SK-N-SH (cell line): ENCODE measurements at regions not wholly inside any gene's neighbourhood (a gene's known extent, or its start where the extent isn't known, plus 50 kb on each side); places are given as distances from the start of the nearest gene placed in this dataset.

Source experiments
- CTCF ChIA-PET: fragments of 300-600, 350-600 bp; formaldehyde crosslinking; extraction: SDS; loops from one replicate; lab custom pipeline; 2021; lab: Yijun Ruan, JAX
- POLR2A ChIA-PET: fragments of 350-600 bp; sonication (Branson Sonifier 250); formaldehyde crosslinking; extraction: SDS; loops from one replicate; lab custom pipeline; 2020; ENCODE audit warnings: antibody characterized with exemption, inconsistent platforms; lab: Yijun Ruan, JAX
- DNase-seq: peaks from one replicate; pipeline ENCODE4 v3.0.0; 2012
- H2AFZ ChIP-seq: fragments of 200-600 bp; sonication (generic); 2 replicates; pipeline ENCODE4 v1.8.1; 2016; ENCODE audit warnings: antibody characterized with exemption, mild to moderate bottlenecking, low read depth
- H3F3A ChIP-seq: fragments of 200-600 bp; sonication (generic); replicated peaks from 2 replicates; pipeline ENCODE3; 2016; ENCODE audit warnings: antibody characterized with exemption, mild to moderate bottlenecking; ENCODE audit not compliant: insufficient read depth
- H3K27ac ChIP-seq, 2 experiments: fragments of 200-500 bp in 1 of 2; fragments of 200-600 bp in 1 of 2; sonication (Bioruptor generic) in 1 of 2; sonication (generic), shearing (Covaris generic) in 1 of 2; 2 replicates each; pipeline versions ENCODE4 v1.5.1 to v1.6.1; 2014 to 2016; ENCODE audit warnings: low read depth in 2 of 2, inconsistent platforms in 1 of 2, low read length in 1 of 2, mild to moderate bottlenecking in 1 of 2, mixed read lengths in 1 of 2
- H3K27me3 ChIP-seq: fragments of 200-600 bp; sonication (generic), shearing (Covaris generic); 2 replicates; pipeline ENCODE4 v1.6.1; 2016; ENCODE audit warnings: mixed run types; ENCODE audit not compliant: insufficient read depth
- H3K36me3 ChIP-seq, 2 experiments: fragments of 200-500 bp in 1 of 2; fragments of 200-600 bp in 1 of 2; sonication (Bioruptor generic) in 1 of 2; sonication (generic) in 1 of 2; replicated peaks in 1 of 2; 2 replicates each; pipeline versions ENCODE3 to v1.5.1; 2014 to 2016; ENCODE audit warnings: low read length in 1 of 2, mild to moderate bottlenecking in 1 of 2; ENCODE audit not compliant: insufficient read depth in 2 of 2, control insufficient read depth in 1 of 2
- H3K4me1 ChIP-seq, 2 experiments: fragments of 200-500 bp in 1 of 2; fragments of 200-600 bp in 1 of 2; sonication (Bioruptor generic) in 1 of 2; sonication (generic), shearing (Covaris generic) in 1 of 2; 2 replicates each; pipeline versions ENCODE4 v1.5.1 to v1.6.1; 2014 to 2016; ENCODE audit warnings: low read depth in 1 of 2, low read length in 1 of 2, mixed run types in 1 of 2; ENCODE audit not compliant: insufficient read depth in 2 of 2, control insufficient read depth in 1 of 2
- H3K4me2 ChIP-seq: fragments of 200-600 bp; sonication (generic), shearing (Covaris generic); 2 replicates; pipeline ENCODE4 v1.6.1; 2017; ENCODE audit warnings: mixed run types
- H3K4me3 ChIP-seq, 2 experiments: fragments of 200-500 bp in 1 of 2; fragments of 200-600 bp in 1 of 2; sonication (Bioruptor generic) in 1 of 2; sonication (generic), shearing (Covaris generic) in 1 of 2; 2 replicates each; pipeline versions ENCODE4 v1.5.1 to v1.8.1; 2014 to 2016; ENCODE audit warnings: low read depth in 2 of 2, inconsistent platforms in 1 of 2, low read length in 1 of 2, mild to moderate bottlenecking in 1 of 2, mixed read lengths in 1 of 2, moderate library complexity in 1 of 2
- H3K79me2 ChIP-seq: fragments of 200-600 bp; sonication (generic); 2 replicates; pipeline ENCODE4 v1.8.1; 2017; ENCODE audit warnings: mild to moderate bottlenecking; ENCODE audit not compliant: insufficient read depth
- H3K9ac ChIP-seq: fragments of 200-600 bp; sonication (generic); 2 replicates; pipeline ENCODE4 v1.6.1; 2017; ENCODE audit warnings: mixed run types
- H3K9me2 ChIP-seq: fragments of 200-600 bp; sonication (generic); 2 replicates; pipeline ENCODE4 v1.6.1; 2017; ENCODE audit warnings: mixed run types
- H3K9me3 ChIP-seq: fragments of 200-600 bp; sonication (generic); 2 replicates; pipeline ENCODE4 v1.6.1; 2017; ENCODE audit warnings: mixed run types, mild to moderate bottlenecking, moderate library complexity
- H4K20me1 ChIP-seq: fragments of 200-600 bp; sonication (generic); 2 replicates; pipeline ENCODE4 v1.6.1; 2017; ENCODE audit warnings: mild to moderate bottlenecking, mixed run types; ENCODE audit not compliant: insufficient read depth
- CHD2 ChIP-seq: fragments of 150-350 bp; IDR thresholded peaks from 2 replicates; pipeline ENCODE4 v1.6.1; 2018; ENCODE audit warnings: low read length; ENCODE audit not compliant: partially characterized antibody
- CTCF ChIP-seq: fragments of 200-600 bp; sonication (generic); IDR thresholded peaks from 2 replicates; pipeline ENCODE4 v1.6.1; 2017; ENCODE audit warnings: antibody characterized with exemption, mild to moderate bottlenecking, moderate library complexity
- EZH2phosphoT487 ChIP-seq: fragments of 200-600 bp; sonication (generic); IDR thresholded peaks from 2 replicates; pipeline ENCODE4 v1.6.1; 2017; ENCODE audit warnings: low read depth, mixed run types, mild to moderate bottlenecking, antibody characterized with exemption, moderate library complexity, borderline replicate concordance
- FOSL2 ChIP-seq: IDR thresholded peaks from 2 replicates; pipeline ENCODE4 v1.4.0; 2012; ENCODE audit warnings: low read depth, mild to moderate bottlenecking, moderate library complexity, borderline replicate concordance
- FOXJ3 ChIP-seq: sonication (generic); formaldehyde crosslinking; IDR thresholded peaks from 2 replicates; pipeline ENCODE4 v1.5.1; 2020; ENCODE audit warnings: mild to moderate bottlenecking, missing genetic modification reagents
- FOXM1 ChIP-seq: IDR thresholded peaks from 2 replicates; pipeline ENCODE4 v1.4.0; 2012; ENCODE audit warnings: low read depth, mild to moderate bottlenecking
- GATA2 ChIP-seq: sonication (generic); formaldehyde crosslinking; IDR thresholded peaks from 2 replicates; pipeline ENCODE4 v1.5.0; 2020; ENCODE audit warnings: mild to moderate bottlenecking, missing genetic modification reagents
- JUND ChIP-seq: IDR thresholded peaks from 2 replicates; pipeline ENCODE4 v1.4.0; 2012
- MAX ChIP-seq: IDR thresholded peaks from 2 replicates; pipeline ENCODE4 v1.4.0; 2012; ENCODE audit warnings: low read depth
- MEF2A ChIP-seq: IDR thresholded peaks from 2 replicates; pipeline ENCODE4 v1.4.0; 2012; ENCODE audit warnings: low read depth, borderline replicate concordance
- MXI1 ChIP-seq: IDR thresholded peaks from 2 replicates; pipeline ENCODE4 v1.6.1; 2012; ENCODE audit warnings: mild to moderate bottlenecking, low read depth, low read length, improper control_type of control experiment
- NFIC ChIP-seq: IDR thresholded peaks from 2 replicates; pipeline ENCODE4 v1.4.0; 2012; ENCODE audit warnings: borderline replicate concordance
- NRF1 ChIP-seq: IDR thresholded peaks from 2 replicates; pipeline ENCODE4 v1.6.1; 2012; ENCODE audit warnings: low read depth, mild to moderate bottlenecking, low read length
- PBX3 ChIP-seq: IDR thresholded peaks from 2 replicates; pipeline ENCODE4; 2012
- POLR2AphosphoS5 ChIP-seq: IDR thresholded peaks from 2 replicates; pipeline ENCODE4 v1.6.1; 2012; ENCODE audit warnings: low read depth, low read length
- RFX5 ChIP-seq: IDR thresholded peaks from 2 replicates; pipeline ENCODE4 v1.6.1; 2012; ENCODE audit warnings: mild to moderate bottlenecking, improper control_type of control experiment, low read length
- SIN3A ChIP-seq: IDR thresholded peaks from 2 replicates; pipeline ENCODE4 v1.6.1; 2012; ENCODE audit warnings: low read depth, mild to moderate bottlenecking, low read length, moderate library complexity, borderline replicate concordance
- SMC3 ChIP-seq: IDR thresholded peaks from 2 replicates; pipeline ENCODE4 v1.6.1; 2012; ENCODE audit warnings: low read depth, low read length, improper control_type of control experiment
- TCF12 ChIP-seq: IDR thresholded peaks from 2 replicates; pipeline ENCODE4 v1.4.0; 2012
- USF2 ChIP-seq: fragments of 150-350 bp; IDR thresholded peaks from 2 replicates; pipeline ENCODE4 v1.6.1; 2017; ENCODE audit warnings: antibody characterized with exemption, low read length, low read depth, borderline replicate concordance
- YY1 ChIP-seq: IDR thresholded peaks from 2 replicates; pipeline ENCODE4 v1.4.0; 2012; ENCODE audit warnings: low read depth, mild to moderate bottlenecking
- ZBTB33 ChIP-seq: IDR thresholded peaks from 2 replicates; pipeline ENCODE4 v1.4.0; 2012; ENCODE audit warnings: low read depth, borderline replicate concordance
- WGBS: methylation state at CpG from one replicate; pipeline ENCODE4 v1.1.6; 2017; ENCODE audit warnings: low lambda C conversion rate; 5-methylcytosine and 5-hydroxymethylcytosine counted together

- TF ChIP-seq RFX5 (no peak), MXI1 (no peak), PBX3 (no peak), TCF12 (no peak)
Measured at GRCh38 chr18:41850781-41851180, 104.3 kb upstream of the PIK3C3 start (continued).

- no peak overlapping the region for H2AFZ ChIP-seq
- H3K9ac ChIP-seq = no peak overlapping the region
- 45% methylated on average over 3 of the region's 3 CpGs for WGBS
- H3K4me1 ChIP-seq = no peaks in the 10 kb centered on the region
- H3K36me3 ChIP-seq = no peaks in the 10 kb centered on the region
- H3K4me2 ChIP-seq = no peak overlapping the region
- ChIA-PET CTCF (no interaction called here), POLR2A (no interaction called here)
- no peak overlapping the region for H3K27ac ChIP-seq
- H3K9me2 ChIP-seq = no peaks in the 10 kb centered on the region
- no peak overlapping the region for H3K4me3 ChIP-seq
- TF ChIP-seq EZH2phosphoT487 (no peak), FOXJ3 (CRISPR knock-in tag) (no peak), JUND (no peak), NRF1 (no peak), CHD2 (no peak), MEF2A (no peak), RFX5 (no peak), SIN3A (no peak), YY1 (no peak)
- no peak for DNase-seq
- no peaks in the 10 kb centered on the region for H3K9me3 ChIP-seq
- no peaks in the 10 kb centered on the region for H3K79me2 ChIP-seq
- H3K27me3 ChIP-seq = no peaks in the 10 kb centered on the region
- H3F3A ChIP-seq = peaks cover 5% of the 10 kb centered on the region
- H4K20me1 ChIP-seq = no peaks in the 10 kb centered on the region
Measured at GRCh38 chr18:41849632-41850031, 105.4 kb upstream of the PIK3C3 start.

GRCh38 chr18:41845563-41845962 is 109.5 kb upstream of the PIK3C3 start:
- H3K36me3 ChIP-seq = no peaks in the 10 kb centered on the region
- TF ChIP-seq POLR2AphosphoS5 = no peak
- no peak for TF ChIP-seq NFIC
- no peak for TF ChIP-seq FOXM1
- no peak for TF ChIP-seq FOSL2
- no peak for TF ChIP-seq USF2
- TF ChIP-seq GATA2 (CRISPR knock-in tag) = no peak
- TF ChIP-seq TCF12 = no peak
- no peak for TF ChIP-seq ZBTB33
- no peak for TF ChIP-seq RFX5
- TF ChIP-seq CTCF = no peak
- TF ChIP-seq SMC3 = no peak
- no peak for TF ChIP-seq MAX

More at GRCh38 chr18:41845563-41845962, 109.5 kb upstream of the PIK3C3 start:
- no peak overlapping the region for H3K27ac ChIP-seq
- DNase-seq = no peak
- H3F3A ChIP-seq = peaks cover 5% of the 10 kb centered on the region
- H4K20me1 ChIP-seq = no peaks in the 10 kb centered on the region
- H3K4me2 ChIP-seq = no peak overlapping the region
- H3K4me3 ChIP-seq = no peak overlapping the region
- ChIA-PET POLR2A (no interaction called here), CTCF (no interaction called here)
- no peaks in the 10 kb centered on the region for H3K27me3 ChIP-seq
- no peaks in the 10 kb centered on the region for H3K4me1 ChIP-seq
- no peak overlapping the region for H2AFZ ChIP-seq
- no peak overlapping the region for H3K9ac ChIP-seq
- H3K79me2 ChIP-seq = no peaks in the 10 kb centered on the region
- no peaks in the 10 kb centered on the region for H3K9me3 ChIP-seq
- H3K9me2 ChIP-seq = no peaks in the 10 kb centered on the region
- WGBS = 71% methylated on average over 4 of the region's 4 CpGs
